HPDE6-E6E7 (cell line): ENCODE measurements at regions not wholly inside any gene's neighbourhood (a gene's known extent, or its start where the extent isn't known, plus 50 kb on each side); places are given as distances from the start of the nearest gene placed in this dataset.

Experiments
- DNase-seq: peaks from one replicate; pipeline ENCODE4 v3.0.0; 2011; ENCODE audit warnings: missing footprints; ENCODE audit errors: extremely low spot score

GRCh38 chr11:92276773-92277172, 52.2 kb downstream of the FAT3 start:
- no peak for DNase-seq

GRCh38 chr11:92277871-92278270, 53.3 kb downstream of the FAT3 start:
- no peak for DNase-seq

- no peak for DNase-seq
Observed at GRCh38 chr11:92278791-92279433, 54.3 kb downstream of the FAT3 start.

- DNase-seq = no peak
Observed at GRCh38 chr11:92284107-92284506, 59.5 kb downstream of the FAT3 start.

GRCh38 chr11:92284558-92284957, 59.9 kb downstream of the FAT3 start:
- DNase-seq = no peak

- DNase-seq = no peak
Observed at GRCh38 chr11:92285776-92286175, 61.2 kb downstream of the FAT3 start.

- no peak for DNase-seq
Observed at GRCh38 chr11:92286709-92287108, 62.1 kb downstream of the FAT3 start.

GRCh38 chr11:92295175-92296137, 70.8 kb downstream of the FAT3 start:
- DNase-seq = no peak

- no peak for DNase-seq
Observed at GRCh38 chr11:92296138-92296515, 71.5 kb downstream of the FAT3 start.

GRCh38 chr11:92297567-92298553, 73.2 kb downstream of the FAT3 start:
- no peak for DNase-seq

- no peak for DNase-seq
Observed at GRCh38 chr11:92300876-92301275, 76.3 kb downstream of the FAT3 start.

GRCh38 chr11:92302770-92303169, 78.2 kb downstream of the FAT3 start:
- DNase-seq = no peak

GRCh38 chr11:92304271-92304670, 79.7 kb downstream of the FAT3 start:
- no peak for DNase-seq

- no peak for DNase-seq
Observed at GRCh38 chr11:92306966-92307510, 82.4 kb downstream of the FAT3 start.

- no peak for DNase-seq
Observed at GRCh38 chr11:92308366-92308765, 83.7 kb downstream of the FAT3 start.

GRCh38 chr11:92311616-92312449, 87.2 kb downstream of the FAT3 start:
- DNase-seq = no peak

- DNase-seq = no peak
Observed at GRCh38 chr11:92313784-92314183, 89.2 kb downstream of the FAT3 start.

- no peak for DNase-seq
Observed at GRCh38 chr11:92314499-92314898, 89.9 kb downstream of the FAT3 start.

GRCh38 chr11:92316106-92316809, 91.6 kb downstream of the FAT3 start:
- DNase-seq = no peak

GRCh38 chr11:92317222-92317621, 92.6 kb downstream of the FAT3 start:
- DNase-seq = no peak
